H1 (cell line): ENCODE measurements at regions not wholly inside any gene's neighbourhood (a gene's known extent, or its start where the extent isn't known, plus 50 kb on each side); places are given as distances from the start of the nearest gene placed in this dataset.

Experiments
- BACH1 ChIP-seq: IDR thresholded peaks from 2 replicates; pipeline ENCODE4 v1.6.1; 2012; ENCODE audit warnings: low read length, improper control_type of control experiment
- CHD1 ChIP-seq: IDR thresholded peaks from 2 replicates; pipeline ENCODE4 v1.6.1; 2012; ENCODE audit warnings: low read depth, low read length, improper control_type of control experiment
- HDAC2 ChIP-seq, 2 experiments: fragments of 300-600 bp in 1 of 2; sonication (generic) in 1 of 2; IDR thresholded peaks; 2 replicates each; pipeline ENCODE4 v1.6.1; 2011 to 2012; ENCODE audit warnings: low read depth in 2 of 2, low read length in 2 of 2, mild to moderate bottlenecking in 2 of 2, moderate library complexity in 2 of 2, borderline replicate concordance in 1 of 2, inconsistent platforms in 1 of 2
- MAFK ChIP-seq: IDR thresholded peaks from 2 replicates; pipeline ENCODE4 v1.6.1; 2012; ENCODE audit warnings: low read depth, mild to moderate bottlenecking, improper control_type of control experiment, low read length
- RAD21 ChIP-seq, 2 experiments: IDR thresholded peaks in 1 of 2; conservative IDR thresholded peaks in 1 of 2; 2 replicates each; pipeline ENCODE4 v1.6.1; 2011; ENCODE audit warnings: low read depth in 2 of 2, low read length in 2 of 2, improper control_type of control experiment in 1 of 2, inconsistent platforms in 1 of 2, mild to moderate bottlenecking in 1 of 2, moderate library complexity in 1 of 2

- no peak for TF ChIP-seq RAD21 (IDR thresholded peaks at IDR 0.05 in 1 of 2, conservative IDR thresholded peaks at IDR 0.05 in 1 of 2; ENCODE audit: low read depth in 2 of 2, low read length in 2 of 2)
- no peak for TF ChIP-seq MAFK
- no peak for TF ChIP-seq CHD1
- no peak for TF ChIP-seq BACH1
- no peak for TF ChIP-seq HDAC2 (IDR thresholded peaks at IDR 0.05; ENCODE audit: borderline replicate concordance in 1 of 2, low read depth in 2 of 2, low read length in 2 of 2)
These were observed 216.2 kb downstream of the PIK3R1 start (continued) for GRCh38 chr5:68431601-68432337.
